CD4-positive, alpha-beta memory T cell (primary cell): ENCODE measurements at regions not wholly inside any gene's neighbourhood (a gene's known extent, or its start where the extent isn't known, plus 50 kb on each side); places are given as distances from the start of the nearest gene placed in this dataset.

Experiments used
- CTCF ChIA-PET: fragments of 350-600 bp; sonication (Branson Sonifier 250); formaldehyde crosslinking; loops from one replicate; lab custom pipeline; 2021; ENCODE audit warnings: inconsistent platforms; ENCODE audit not compliant: partially characterized antibody; lab: Charles Lee
- POLR2A ChIA-PET: fragments of 350-600 bp; sonication (Branson Sonifier 250); formaldehyde crosslinking; loops from one replicate; lab custom pipeline; 2021; ENCODE audit not compliant: partially characterized antibody; lab: Charles Lee
- DNase-seq, 5 donors: peaks; one replicate each; pipeline versions ENCODE4 v3.0.0 to v3.0.0-alpha.2; 2020 to 2022; ENCODE audit warnings: mixed read lengths in 1 of 5
- H3K27ac ChIP-seq: one replicate; pipeline ENCODE4 v1.7.0; 2013; ENCODE audit warnings: low read depth, low read length
- H3K27me3 ChIP-seq: 2 replicates; pipeline ENCODE4 v1.7.0; 2013; ENCODE audit warnings: mild to moderate bottlenecking, low read length, moderate library complexity; ENCODE audit not compliant: insufficient read depth
- H3K36me3 ChIP-seq: 2 replicates; pipeline ENCODE4 v1.7.0; 2013; ENCODE audit warnings: mild to moderate bottlenecking, low read length, moderate library complexity; ENCODE audit not compliant: insufficient read depth
- H3K4me1 ChIP-seq: 2 replicates; pipeline ENCODE4 v1.7.0; 2013; ENCODE audit warnings: mild to moderate bottlenecking, low read length, moderate library complexity; ENCODE audit not compliant: insufficient read depth
- H3K4me3 ChIP-seq, 2 donors: one replicate each; pipeline ENCODE4 v1.7.0; 2013; ENCODE audit warnings: low read length in 2 of 2, mild to moderate bottlenecking in 1 of 2
- H3K9me3 ChIP-seq, 2 donors: one replicate each; pipeline ENCODE4 v1.7.0; 2013; ENCODE audit warnings: low read length in 2 of 2, control low read depth in 1 of 2; ENCODE audit not compliant: control insufficient read depth in 1 of 2
- H3K27ac Mint-ChIP-seq, 7 donors: one replicate each; pipeline ENCODE4 v1.8.0; 2020 to 2021; ENCODE audit warnings: mixed read lengths in 7 of 7, mild to moderate bottlenecking in 6 of 7, inconsistent platforms in 3 of 7, moderate library complexity in 3 of 7
- H3K27me3 Mint-ChIP-seq, 2 donors: one replicate each; pipeline ENCODE4 v1.8.0; 2020 to 2021; ENCODE audit warnings: mixed read lengths in 2 of 2
- H3K36me3 Mint-ChIP-seq, 2 donors: one replicate each; pipeline ENCODE4 v1.8.0; 2020 to 2021; ENCODE audit warnings: mixed read lengths in 2 of 2, inconsistent platforms in 1 of 2, mild to moderate bottlenecking in 1 of 2
- H3K4me1 Mint-ChIP-seq, 4 donors: one replicate each; pipeline ENCODE4 v1.8.0; 2020 to 2021; ENCODE audit warnings: mixed read lengths in 4 of 4, mild to moderate bottlenecking in 1 of 4
- H3K4me3 Mint-ChIP-seq, 8 donors: one replicate each; pipeline ENCODE4 v1.8.0; 2020 to 2021; ENCODE audit warnings: mixed read lengths in 8 of 8, mild to moderate bottlenecking in 7 of 8, moderate library complexity in 6 of 8, inconsistent platforms in 3 of 8
- H3K9me3 Mint-ChIP-seq, 8 donors: one replicate each; pipeline ENCODE4 v1.8.0; 2020 to 2021; ENCODE audit warnings: mixed read lengths in 8 of 8, mild to moderate bottlenecking in 5 of 8, inconsistent platforms in 3 of 8, moderate library complexity in 1 of 8
- intact Hi-C: fragments of 100-400 bp; cut with micrococcal nuclease; formaldehyde crosslinking; loops from one replicate; pipeline ENCODE4 v1.15.1; 2023

DNA sequence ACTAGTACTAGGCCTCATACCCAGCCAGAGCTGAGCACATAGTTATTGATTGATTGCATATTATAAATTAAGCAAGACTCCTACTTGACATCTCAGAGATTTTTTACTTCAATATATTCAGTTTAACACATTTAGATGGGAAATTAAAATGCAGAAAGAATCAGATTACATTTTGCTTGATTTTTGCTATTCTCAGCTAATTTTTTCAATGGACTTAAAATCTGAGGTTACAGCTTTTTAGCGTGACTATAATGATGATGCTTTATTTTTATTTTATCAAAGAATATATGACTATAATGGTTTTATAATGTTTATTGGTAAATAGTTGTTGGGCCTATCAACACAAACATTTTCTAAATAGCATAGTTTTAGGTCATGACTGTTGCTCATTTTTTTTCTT is 493.0 kb upstream of the CNTNAP5 start:
- CTCF ChIA-PET, result no interaction called here
- H3K4me1 Mint-ChIP-seq, result no peaks in the 10 kb centered on the region

GRCh38 chr2:123532994-123533393 is 492.1 kb upstream of the CNTNAP5 start:
- H3K36me3 Mint-ChIP-seq, result no peaks in the 10 kb centered on the region
- H3K9me3 Mint-ChIP-seq, result peaks cover 3 to 26% (median 18%) of the 10 kb centered on the region in 8 donors
- intact Hi-C loops, result no loop called here
- no peaks in the 10 kb centered on the region for H3K4me1 Mint-ChIP-seq
- Histone ChIP-seq H3K27me3 (no peaks in the 10 kb centered on the region), H3K36me3 (no peaks in the 10 kb centered on the region), H3K4me1 (no peaks in the 10 kb centered on the region), H3K4me3 (no peak overlapping the region), H3K9me3 (no peaks in the 10 kb centered on the region), H3K27ac (no peak overlapping the region)
- POLR2A ChIA-PET, result no interaction called here
- H3K4me3 Mint-ChIP-seq, result no peak overlapping the region
- H3K27me3 Mint-ChIP-seq, result no peaks in the 10 kb centered on the region
- no peak for DNase-seq
- CTCF ChIA-PET, result no interaction called here
- H3K27ac Mint-ChIP-seq, result no peak overlapping the region

More for the DNA sequence above, 493.0 kb upstream of the CNTNAP5 start:
- no peak overlapping the region for H3K4me3 ChIP-seq
- no peak for DNase-seq
- no peaks in the 10 kb centered on the region for H3K9me3 ChIP-seq
- peaks cover 4 to 23% (median 17%) of the 10 kb centered on the region in 8 donors for H3K9me3 Mint-ChIP-seq
- H3K27me3 ChIP-seq, result no peaks in the 10 kb centered on the region
- no peak overlapping the region for H3K4me3 Mint-ChIP-seq
- no peaks in the 10 kb centered on the region for H3K36me3 ChIP-seq
- intact Hi-C loops, result no loop called here
- H3K36me3 Mint-ChIP-seq, result no peaks in the 10 kb centered on the region
- POLR2A ChIA-PET, result no interaction called here
- H3K27ac Mint-ChIP-seq, result no peak overlapping the region
- no peak overlapping the region for H3K27ac ChIP-seq
- H3K27me3 Mint-ChIP-seq, result no peaks in the 10 kb centered on the region
- no peaks in the 10 kb centered on the region for H3K4me1 ChIP-seq

- CTCF ChIA-PET, result no interaction called here
- no peaks in the 10 kb centered on the region for H3K27me3 Mint-ChIP-seq
Observed at GRCh38 chr2:123540291-123540690, 484.8 kb upstream of the CNTNAP5 start.

GRCh38 chr2:123546353-123546752 is 478.7 kb upstream of the CNTNAP5 start:
- ChIA-PET CTCF (no interaction called here), POLR2A (no interaction called here)
- DNase-seq, result no peak
- Histone ChIP-seq H3K36me3 (no peaks in the 10 kb centered on the region), H3K9me3 (no peaks in the 10 kb centered on the region), H3K27me3 (no peaks in the 10 kb centered on the region), H3K4me3 (no peak overlapping the region), H3K4me1 (no peaks in the 10 kb centered on the region), H3K27ac (no peak overlapping the region)
- Mint-ChIP-seq H3K4me1 (no peaks in the 10 kb centered on the region), H3K27me3 (no peaks in the 10 kb centered on the region), H3K4me3 (no peak overlapping the region), H3K27ac (no peak overlapping the region), H3K36me3 (no peaks in the 10 kb centered on the region), H3K9me3 (peaks cover 6 to 19% (median 10%) of the 10 kb centered on the region in 8 donors)
- intact Hi-C loops, result no loop called here

More at GRCh38 chr2:123540291-123540690, 484.8 kb upstream of the CNTNAP5 start:
- intact Hi-C loops, result no loop called here
- H3K4me1 Mint-ChIP-seq, result no peaks in the 10 kb centered on the region
- DNase-seq, result no peak
- H3K27ac ChIP-seq, result no peak overlapping the region
- no peaks in the 10 kb centered on the region for H3K36me3 Mint-ChIP-seq
- no peak overlapping the region for H3K4me3 Mint-ChIP-seq
- no peaks in the 10 kb centered on the region for H3K36me3 ChIP-seq
- no peak overlapping the region for H3K4me3 ChIP-seq
- H3K27ac Mint-ChIP-seq, result no peak overlapping the region
- POLR2A ChIA-PET, result no interaction called here
- no peaks in the 10 kb centered on the region for H3K27me3 ChIP-seq
- H3K4me1 ChIP-seq, result no peaks in the 10 kb centered on the region
- H3K9me3 ChIP-seq, result no peaks in the 10 kb centered on the region
- peaks cover 6 to 25% (median 13%) of the 10 kb centered on the region in 8 donors for H3K9me3 Mint-ChIP-seq

DNA sequence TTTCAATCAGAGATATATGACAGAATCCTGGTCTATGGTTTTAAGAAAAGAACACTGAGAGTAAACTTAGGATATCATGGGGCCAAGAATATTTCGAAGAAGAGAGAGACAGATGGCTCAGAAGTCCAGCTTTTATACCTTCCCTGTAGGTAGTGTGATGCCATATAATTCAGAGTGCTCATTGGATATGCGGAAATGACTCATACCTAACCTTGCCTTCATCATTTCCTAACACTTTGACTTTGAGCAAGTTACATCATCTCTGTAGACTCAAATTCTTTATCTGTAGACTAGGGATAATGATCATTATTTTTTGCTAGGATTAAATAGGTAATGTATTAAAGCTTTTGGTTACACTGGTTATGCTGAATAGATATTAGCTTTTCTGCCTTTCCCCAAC is 461.6 kb upstream of the CNTNAP5 start:
- CTCF ChIA-PET, result no interaction called here
- H3K4me3 ChIP-seq, result no peak overlapping the region

GRCh38 chr2:123566291-123566946 is 458.7 kb upstream of the CNTNAP5 start:
- Histone ChIP-seq H3K9me3 (peaks cover 0 to 5% of the 10 kb centered on the region in 2 donors), H3K27me3 (no peaks in the 10 kb centered on the region), H3K4me3 (no peak overlapping the region), H3K36me3 (no peaks in the 10 kb centered on the region), H3K27ac (no peak overlapping the region), H3K4me1 (no peaks in the 10 kb centered on the region)
- POLR2A ChIA-PET, result no interaction called here
- H3K4me3 Mint-ChIP-seq, result no peak overlapping the region
- CTCF ChIA-PET, result no interaction called here
- H3K9me3 Mint-ChIP-seq, result peaks cover 0 to 13% (median 6%) of the 10 kb centered on the region in 8 donors
- intact Hi-C loops, result no loop called here
- H3K36me3 Mint-ChIP-seq, result no peaks in the 10 kb centered on the region
- no peaks in the 10 kb centered on the region for H3K27me3 Mint-ChIP-seq
- no peak overlapping the region for H3K27ac Mint-ChIP-seq
- DNase-seq, result no peak
- H3K4me1 Mint-ChIP-seq, result no peaks in the 10 kb centered on the region

More for the DNA sequence above, 461.6 kb upstream of the CNTNAP5 start:
- H3K36me3 ChIP-seq, result no peaks in the 10 kb centered on the region
- no peaks in the 10 kb centered on the region for H3K27me3 ChIP-seq
- no peaks in the 10 kb centered on the region for H3K4me1 Mint-ChIP-seq
- peaks cover 0 to 12% (median 4%) of the 10 kb centered on the region in 8 donors for H3K9me3 Mint-ChIP-seq
- no peaks in the 10 kb centered on the region for H3K27me3 Mint-ChIP-seq
- H3K4me3 Mint-ChIP-seq, result no peak overlapping the region
- POLR2A ChIA-PET, result no interaction called here
- no peaks in the 10 kb centered on the region for H3K36me3 Mint-ChIP-seq
- no peak for DNase-seq
- no peak overlapping the region for H3K27ac Mint-ChIP-seq
- H3K4me1 ChIP-seq, result no peaks in the 10 kb centered on the region
- no peak overlapping the region for H3K27ac ChIP-seq
- H3K9me3 ChIP-seq, result no peaks in the 10 kb centered on the region
- intact Hi-C loops, result no loop called here

- Mint-ChIP-seq H3K4me1 (no peaks in the 10 kb centered on the region), H3K9me3 (peaks cover 2 to 18% (median 7%) of the 10 kb centered on the region in 8 donors), H3K27ac (no peak overlapping the region), H3K27me3 (no peaks in the 10 kb centered on the region), H3K36me3 (no peaks in the 10 kb centered on the region), H3K4me3 (no peak overlapping the region)
- Histone ChIP-seq H3K9me3 (no peaks in the 10 kb centered on the region), H3K27ac (no peak overlapping the region), H3K27me3 (no peaks in the 10 kb centered on the region), H3K4me1 (no peaks in the 10 kb centered on the region), H3K36me3 (no peaks in the 10 kb centered on the region), H3K4me3 (no peak overlapping the region)
- DNase-seq, result no peak
- CTCF ChIA-PET, result interaction anchor here (0.6 kb wide), 1 partner anchor 29 kb away, joined by 3 read pairs; no protein-coding TSS in a partner anchor
- POLR2A ChIA-PET, result no interaction called here
- intact Hi-C loops, result no loop called here
Observed at GRCh38 chr2:123578016-123578415, 447.1 kb upstream of the CNTNAP5 start.
